Caco-2 (cell line): ENCODE measurements at regions not wholly inside any gene's neighbourhood (a gene's known extent, or its start where the extent isn't known, plus 50 kb on each side); places are given as distances from the start of the nearest gene placed in this dataset.

Source experiments
- BruUV-seq: library from RNA; stranded (reverse); fragments of 400-500 nt; replicated peaks from 2 replicates; lab custom pipeline; 2021; lab: Mats Ljungman, UMichigan
- CTCF ChIA-PET: fragments of 300-600 bp; sonication (Branson Sonifier 250); formaldehyde crosslinking; loops from one replicate; lab custom pipeline; 2022; ENCODE audit warnings: antibody characterized with exemption; lab: Charles Lee
- POLR2A ChIA-PET: fragments of 300-600 bp; sonication (Branson Sonifier 250); formaldehyde crosslinking; loops from one replicate; lab custom pipeline; 2022; ENCODE audit warnings: antibody characterized with exemption; lab: Charles Lee
- DNase-seq, 2 experiments: peaks; one replicate each; pipeline versions ENCODE4 v3.0.0 to v3.0.0-alpha.2; 2020 to 2022
- H3K27me3 ChIP-seq: replicated peaks from 2 replicates; pipeline ENCODE4 v1.6.0; 2011; ENCODE audit warnings: low read length; ENCODE audit not compliant: control insufficient read depth, insufficient read depth
- H3K36me3 ChIP-seq: 2 replicates; pipeline ENCODE4 v1.5.1; 2011; ENCODE audit warnings: low read length; ENCODE audit not compliant: control insufficient read depth, insufficient read depth
- H3K4me1 ChIP-seq: fragments of 250-450 bp; sonication (Bioruptor Pico); 2 replicates; pipeline ENCODE4 v1.5.1; 2020; ENCODE audit warnings: mild to moderate bottlenecking
- H3K4me3 ChIP-seq: 2 replicates; pipeline ENCODE4 v1.5.1; 2011; ENCODE audit warnings: low read depth, mild to moderate bottlenecking, control low read depth, low read length
- H3K9me3 ChIP-seq: fragments of 250-450 bp; sonication (Bioruptor Pico); 2 replicates; pipeline ENCODE4 v1.5.1; 2020; ENCODE audit warnings: mild to moderate bottlenecking, moderate library complexity
- H3K27ac Mint-ChIP-seq: one replicate; pipeline ENCODE4 v1.8.0; 2022; ENCODE audit warnings: mixed read lengths; ENCODE audit not compliant: unreplicated experiment
- H3K27me3 Mint-ChIP-seq: one replicate; pipeline ENCODE4 v1.8.0; 2022; ENCODE audit warnings: mixed read lengths; ENCODE audit not compliant: insufficient read depth, unreplicated experiment
- H3K36me3 Mint-ChIP-seq: one replicate; pipeline ENCODE4 v1.8.0; 2022; ENCODE audit warnings: mild to moderate bottlenecking, mixed read lengths; ENCODE audit not compliant: insufficient read depth, unreplicated experiment
- H3K4me1 Mint-ChIP-seq: one replicate; pipeline ENCODE4 v1.8.0; 2022; ENCODE audit warnings: low read depth, mixed read lengths; ENCODE audit not compliant: unreplicated experiment
- H3K4me3 Mint-ChIP-seq: one replicate; pipeline ENCODE4 v1.8.0; 2022; ENCODE audit warnings: mild to moderate bottlenecking, moderate library complexity, mixed read lengths; ENCODE audit not compliant: unreplicated experiment
- H3K9me3 Mint-ChIP-seq: one replicate; pipeline ENCODE4 v1.8.0; 2022; ENCODE audit warnings: mixed read lengths; ENCODE audit not compliant: unreplicated experiment
- intact Hi-C: fragments of 100-400 bp; cut with micrococcal nuclease; formaldehyde crosslinking; loops from one replicate; pipeline ENCODE4 v1.10.0; 2022; ENCODE audit not compliant: unreplicated experiment
- TF ChIP-seq, protein P1 (sequence below), 2 experiments: fragments of 200-600 bp in 1 of 2; IDR thresholded peaks; 1 replicate in 1 of 2; 2 replicates in 1 of 2; pipeline versions ENCODE4 v1.5.1 to v1.8.0; 2011 to 2022; ENCODE audit warnings: antibody characterized with exemption in 1 of 2, control low read depth in 1 of 2, inconsistent platforms in 1 of 2, low read depth in 1 of 2, low read length in 1 of 2, mild to moderate bottlenecking in 1 of 2, moderate library complexity in 1 of 2; ENCODE audit not compliant: insufficient read depth in 1 of 2, severe bottlenecking in 1 of 2, unreplicated experiment in 1 of 2

DNA sequence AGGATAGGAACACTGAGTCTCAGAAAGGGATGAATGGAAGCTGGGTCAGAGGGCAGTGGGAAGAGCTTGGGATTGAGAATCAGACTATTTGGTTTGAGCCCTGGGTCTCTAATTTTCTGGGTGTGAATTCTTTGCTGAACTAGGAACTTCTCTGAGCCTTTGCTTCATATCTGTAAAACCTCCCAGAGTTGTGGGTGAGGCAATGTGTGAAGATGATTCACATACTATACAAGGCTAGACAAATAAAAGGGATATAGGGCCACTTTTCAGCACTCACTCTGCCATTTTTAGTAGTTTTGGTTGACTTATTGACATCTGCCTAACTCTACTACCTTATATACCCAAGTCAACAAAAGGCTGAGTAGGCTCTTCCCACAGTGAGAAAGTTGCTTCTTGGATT is 77.7 kb upstream of the JUN start:
- H3K9me3 ChIP-seq: no peaks in the 10 kb centered on the region
- BruUV-seq: no TSS peak
- H3K9me3 Mint-ChIP-seq: no peaks in the 10 kb centered on the region
- intact Hi-C loops: no loop called here
- no peak overlapping the region for H3K4me3 ChIP-seq
- peaks cover 16% of the 10 kb centered on the region for H3K4me1 ChIP-seq
- no peaks in the 10 kb centered on the region for H3K36me3 Mint-ChIP-seq
- no peaks in the 10 kb centered on the region for H3K36me3 ChIP-seq
- H3K27ac Mint-ChIP-seq: no peak overlapping the region
- DNase-seq: no peak
- H3K27me3 Mint-ChIP-seq: no peaks in the 10 kb centered on the region
- TF ChIP-seq, protein P1, sequence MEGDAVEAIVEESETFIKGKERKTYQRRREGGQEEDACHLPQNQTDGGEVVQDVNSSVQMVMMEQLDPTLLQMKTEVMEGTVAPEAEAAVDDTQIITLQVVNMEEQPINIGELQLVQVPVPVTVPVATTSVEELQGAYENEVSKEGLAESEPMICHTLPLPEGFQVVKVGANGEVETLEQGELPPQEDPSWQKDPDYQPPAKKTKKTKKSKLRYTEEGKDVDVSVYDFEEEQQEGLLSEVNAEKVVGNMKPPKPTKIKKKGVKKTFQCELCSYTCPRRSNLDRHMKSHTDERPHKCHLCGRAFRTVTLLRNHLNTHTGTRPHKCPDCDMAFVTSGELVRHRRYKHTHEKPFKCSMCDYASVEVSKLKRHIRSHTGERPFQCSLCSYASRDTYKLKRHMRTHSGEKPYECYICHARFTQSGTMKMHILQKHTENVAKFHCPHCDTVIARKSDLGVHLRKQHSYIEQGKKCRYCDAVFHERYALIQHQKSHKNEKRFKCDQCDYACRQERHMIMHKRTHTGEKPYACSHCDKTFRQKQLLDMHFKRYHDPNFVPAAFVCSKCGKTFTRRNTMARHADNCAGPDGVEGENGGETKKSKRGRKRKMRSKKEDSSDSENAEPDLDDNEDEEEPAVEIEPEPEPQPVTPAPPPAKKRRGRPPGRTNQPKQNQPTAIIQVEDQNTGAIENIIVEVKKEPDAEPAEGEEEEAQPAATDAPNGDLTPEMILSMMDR (IDR thresholded peaks at IDR 0.05; ENCODE audit: insufficient read depth in 1 of 2, low read depth in 1 of 2, low read length in 1 of 2, severe bottlenecking in 1 of 2, unreplicated experiment in 1 of 2): no peak
- no peak overlapping the region for H3K4me3 Mint-ChIP-seq
- ChIA-PET CTCF (no interaction called here), POLR2A (no interaction called here)
- H3K27me3 ChIP-seq: no peaks in the 10 kb centered on the region
- H3K4me1 Mint-ChIP-seq: peaks cover 18% of the 10 kb centered on the region

DNA sequence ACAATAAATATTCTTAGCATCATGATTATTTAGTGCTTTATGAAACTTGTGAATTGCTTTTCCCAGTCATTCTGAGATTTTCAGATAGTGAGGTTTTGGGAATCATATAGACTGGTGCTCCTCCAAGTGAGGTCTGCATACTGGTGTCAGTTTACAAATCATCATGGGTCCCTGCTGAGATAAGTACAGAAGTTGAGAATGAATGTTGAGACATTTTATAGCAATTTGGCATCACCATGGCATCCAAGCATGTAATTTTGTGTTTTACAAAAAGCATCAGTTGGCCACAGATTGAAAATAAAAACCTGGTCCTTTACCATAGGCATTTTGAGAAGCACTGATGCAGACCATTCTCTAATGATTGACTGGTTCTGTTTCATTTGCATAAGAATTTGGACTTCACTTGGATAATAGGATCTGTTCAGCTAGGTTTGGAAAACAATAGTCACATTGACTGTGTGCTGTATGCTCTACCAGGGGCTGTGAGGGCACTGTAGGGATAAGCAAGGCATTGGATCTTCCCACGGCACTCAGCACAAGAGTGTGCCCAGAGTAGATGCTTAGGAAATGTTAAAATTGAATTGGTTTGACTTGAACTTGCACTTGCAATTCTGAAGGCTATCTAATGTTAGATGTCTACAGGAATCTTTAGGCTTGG is 79.0 kb upstream of the JUN start:
- H3K9me3 ChIP-seq: no peaks in the 10 kb centered on the region
- H3K27me3 ChIP-seq: no peaks in the 10 kb centered on the region
- Mint-ChIP-seq H3K4me3 (no peak overlapping the region), H3K27ac (no peak overlapping the region), H3K4me1 (peaks cover 17% of the 10 kb centered on the region), H3K9me3 (no peaks in the 10 kb centered on the region), H3K36me3 (no peaks in the 10 kb centered on the region), H3K27me3 (no peaks in the 10 kb centered on the region)
- ChIA-PET CTCF (no interaction called here), POLR2A (no interaction called here)
- H3K4me1 ChIP-seq: peaks cover 13% of the 10 kb centered on the region
- DNase-seq: no peak
- intact Hi-C loops: no loop called here
- no TSS peak for BruUV-seq
- TF ChIP-seq, protein P1 (IDR thresholded peaks at IDR 0.05; ENCODE audit: insufficient read depth in 1 of 2, low read depth in 1 of 2, low read length in 1 of 2, severe bottlenecking in 1 of 2, unreplicated experiment in 1 of 2): no peak
- H3K36me3 ChIP-seq: no peaks in the 10 kb centered on the region
- no peak overlapping the region for H3K4me3 ChIP-seq

DNA sequence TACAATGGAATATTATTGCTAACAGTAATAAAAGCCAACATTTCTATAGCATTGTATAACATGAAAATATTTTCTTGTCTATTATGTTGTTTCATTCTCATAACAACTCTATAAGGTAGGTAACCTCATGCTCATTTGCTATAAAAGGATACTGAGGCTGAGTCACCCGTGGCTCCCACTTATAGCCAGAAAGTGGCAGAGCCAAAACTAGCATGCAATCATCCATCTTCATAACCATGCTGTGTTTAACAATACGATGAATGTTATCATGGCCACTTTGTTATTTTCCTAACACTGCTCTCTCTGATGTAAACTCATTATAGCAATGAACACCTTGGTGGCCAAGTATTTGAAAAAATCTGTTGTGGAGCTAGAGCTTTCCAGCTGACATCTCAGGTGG is 80.8 kb upstream of the JUN start:
- TF ChIP-seq, protein P1 (IDR thresholded peaks at IDR 0.05; ENCODE audit: insufficient read depth in 1 of 2, low read depth in 1 of 2, low read length in 1 of 2, severe bottlenecking in 1 of 2, unreplicated experiment in 1 of 2): no peak
- ChIA-PET POLR2A (no interaction called here), CTCF (no interaction called here)
- Histone ChIP-seq H3K9me3 (no peaks in the 10 kb centered on the region), H3K4me3 (no peak overlapping the region), H3K36me3 (no peaks in the 10 kb centered on the region), H3K27me3 (no peaks in the 10 kb centered on the region), H3K4me1 (peaks cover under 1% of the 10 kb centered on the region; the same call in 1 of the 2 replicates)
- BruUV-seq: no TSS peak
- no peak for DNase-seq
- Mint-ChIP-seq H3K9me3 (no peaks in the 10 kb centered on the region), H3K27me3 (no peaks in the 10 kb centered on the region), H3K27ac (no peak overlapping the region), H3K36me3 (no peaks in the 10 kb centered on the region), H3K4me3 (no peak overlapping the region), H3K4me1 (peaks cover 6% of the 10 kb centered on the region)
- intact Hi-C loops: no loop called here
